A549 (cell line): ENCODE measurements at regions not wholly inside any gene's neighbourhood (a gene's known extent, or its start where the extent isn't known, plus 50 kb on each side); places are given as distances from the start of the nearest gene placed in this dataset.
A peak's percentile ranks its signal among the peaks of the same experiment; 100 is the strongest.

Source experiments
- ATAC-seq, 2 experiments: fragments of 200-7000 bp in 1 of 2; fragments of >200 bp in 1 of 2; cut with Nextera tagmentation in 1 of 2; cut with Tn5 transposase in 1 of 2; 3 replicates each; pipeline versions ENCODE4 v1.8.0 to v1.9.1; 2018 to 2020; ENCODE audit warnings: mild to moderate bottlenecking in 1 of 2, moderate library complexity in 1 of 2
- CTCF ChIA-PET: fragments of 300-600 bp; sonication (Branson Sonifier 250); formaldehyde crosslinking; extraction: SDS; loops from one replicate; lab custom pipeline; 2021; ENCODE audit warnings: antibody characterized with exemption, inconsistent platforms; lab: Yijun Ruan, JAX
- POLR2A ChIA-PET: fragments of 350-600 bp; formaldehyde crosslinking; extraction: SDS; loops from one replicate; lab custom pipeline; 2021; ENCODE audit warnings: antibody characterized with exemption, inconsistent platforms; lab: Yijun Ruan, JAX
- DNase-seq, 2 experiments: peaks; one replicate each; pipeline versions ENCODE4 v3.0.0 to v3.0.0-alpha.2; 2011 to 2016; ENCODE audit warnings: low read depth in 1 of 2, low spot score in 1 of 2
- FAIRE-seq: peaks from 2 replicates; lab custom pipeline; 2011; peaks lifted over from hg19 to GRCh38; lab: Jason Lieb, UNC
- H3K27ac ChIP-seq, 2 experiments: fragments of >200 bp; sonication (Bioruptor Twin); formaldehyde crosslinking; 3 replicates each; pipeline ENCODE4 v1.5.1; 2016 to 2017
- H3K4me1 ChIP-seq: fragments of >200 bp; sonication (Bioruptor Twin); formaldehyde crosslinking; 3 replicates; pipeline ENCODE4 v1.6.1; 2016
- H3K4me2 ChIP-seq: fragments of >200 bp; sonication (Bioruptor Twin); formaldehyde crosslinking; 3 replicates; pipeline ENCODE4 v1.6.1; 2016
- H3K4me3 ChIP-seq: fragments of >200 bp; sonication (Bioruptor Twin); formaldehyde crosslinking; 3 replicates; pipeline ENCODE4 v1.5.1; 2016
- H3K9me3 ChIP-seq: fragments of >200 bp; sonication (Bioruptor Twin); formaldehyde crosslinking; 3 replicates; pipeline ENCODE4 v1.6.1; 2016
- CHD2 ChIP-seq: fragments of 150-350 bp; IDR thresholded peaks from 2 replicates; pipeline ENCODE4 v1.6.1; 2014; ENCODE audit warnings: low read length; ENCODE audit not compliant: partially characterized antibody
- CHD4 ChIP-seq: fragments of 200-600 bp; sonication (generic); IDR thresholded peaks from 2 replicates; pipeline ENCODE4 v1.6.1; 2016; ENCODE audit warnings: antibody characterized with exemption, mild to moderate bottlenecking, borderline replicate concordance
- CTCF ChIP-seq: fragments of >200 bp; sonication (Bioruptor Twin); formaldehyde crosslinking; IDR thresholded peaks from 3 replicates; pipeline ENCODE4 v1.5.1; 2016
- E2F6 ChIP-seq: IDR thresholded peaks from 2 replicates; pipeline ENCODE4 v1.6.1; 2012; ENCODE audit warnings: low read depth, borderline replicate concordance
- ELK1 ChIP-seq: fragments of 150-350 bp; IDR thresholded peaks from 2 replicates; pipeline ENCODE4 v1.6.1; 2014; ENCODE audit warnings: low read depth, mild to moderate bottlenecking, low read length
- EP300 ChIP-seq, 2 experiments: fragments of >200 bp; sonication (Bioruptor Twin); formaldehyde crosslinking; IDR thresholded peaks; 2 replicates in 1 of 2; 3 replicates in 1 of 2; pipeline ENCODE4 v1.6.1; 2016 to 2017
- HES2 ChIP-seq: fragments of >200 bp; sonication (Bioruptor Twin); formaldehyde crosslinking; IDR thresholded peaks from 2 replicates; pipeline ENCODE4 v1.6.1; 2016
- HEYL ChIP-seq: fragments of 250-450 bp; sonication (Bioruptor Pico); IDR thresholded peaks from 2 replicates; pipeline ENCODE4 v1.8.0; 2021; ENCODE audit warnings: mild to moderate bottlenecking, moderate library complexity
- KDM5A ChIP-seq: fragments of 200-600 bp; sonication (generic); IDR thresholded peaks from 2 replicates; pipeline ENCODE4 v1.6.1; 2016; ENCODE audit warnings: antibody characterized with exemption, mild to moderate bottlenecking
- MAX ChIP-seq: IDR thresholded peaks from 2 replicates; pipeline ENCODE4 v1.6.1; 2012
- NFE2L2 ChIP-seq: fragments of 150-350 bp; conservative IDR thresholded peaks from 2 replicates; pipeline ENCODE4 v1.6.1; 2014; ENCODE audit warnings: low read length
- NR3C1 ChIP-seq: fragments of >200 bp; sonication (Bioruptor Twin); formaldehyde crosslinking; IDR thresholded peaks from 3 replicates; pipeline ENCODE4 v1.6.1; 2017
- PBX3 ChIP-seq: IDR thresholded peaks from 2 replicates; pipeline ENCODE4 v1.6.1; 2012
- RARB ChIP-seq: fragments of 250-450 bp; sonication (Bioruptor Pico); IDR thresholded peaks from 2 replicates; pipeline ENCODE4 v1.8.0; 2021; ENCODE audit warnings: mild to moderate bottlenecking, moderate library complexity
- RCOR1 ChIP-seq: fragments of 150-350 bp; IDR thresholded peaks from 2 replicates; pipeline ENCODE4 v1.6.1; 2014; ENCODE audit warnings: antibody characterized with exemption, low read length, low read depth
- REST ChIP-seq: fragments of 200-600 bp; sonication (generic); IDR thresholded peaks from 2 replicates; pipeline ENCODE4 v1.6.1; 2016; ENCODE audit warnings: antibody characterized with exemption, mild to moderate bottlenecking, moderate library complexity
- SMC3 ChIP-seq: fragments of >200 bp; sonication (Bioruptor Twin); formaldehyde crosslinking; IDR thresholded peaks from 3 replicates; pipeline ENCODE4 v1.6.1; 2018; ENCODE audit warnings: inconsistent platforms
- WGBS: methylation state at CpG from one replicate; pipeline ENCODE4 v1.1.6; 2017; ENCODE audit errors: missing lambda C conversion rate; 5-methylcytosine and 5-hydroxymethylcytosine counted together

- CTCF ChIA-PET: interaction anchor here (1.0 to 1.2 kb wide), 2 partner anchors 17 to 36 kb away, joined by 3 read pairs; no protein-coding TSS in a partner anchor
- ATAC-seq: no peak
- FAIRE-seq: no peak
- Histone ChIP-seq H3K9me3 (no peaks in the 10 kb centered on the region), H3K27ac (peak overlapping the region in 1 of 2 experiments; percentile 18; a peak in 1 of 6 replicates), H3K4me3 (no peak overlapping the region), H3K4me1 (no peaks in the 10 kb centered on the region), H3K4me2 (no peak overlapping the region)
- TF ChIP-seq REST (no peak), MAX (no peak), HES2 (no peak)
- WGBS: 86% methylated on average over 7 of the region's 7 CpGs
- DNase-seq: no peak
- POLR2A ChIA-PET: no interaction called here
Measured at GRCh38 chr3:11698326-11699082, 54.8 kb upstream of the VGLL4 start.

GRCh38 chr3:11697701-11698100, 54.0 kb upstream of the VGLL4 start:
- no peaks in the 10 kb centered on the region for H3K4me1 ChIP-seq
- H3K4me2 ChIP-seq: no peak overlapping the region
- POLR2A ChIA-PET: no interaction called here
- ATAC-seq (no peak), FAIRE-seq (no peak), DNase-seq (no peak)
- no peak overlapping the region for H3K4me3 ChIP-seq
- no peaks in the 10 kb centered on the region for H3K9me3 ChIP-seq
- no peak overlapping the region for H3K27ac ChIP-seq
- CTCF ChIA-PET: no interaction called here
- 92% methylated on average over 2 of the region's 2 CpGs for WGBS
- TF ChIP-seq CTCF (no peak), EP300 (IDR thresholded peaks at IDR 0.05) (no peak), PBX3 (no peak)

GRCh38 chr3:11696054-11696453, 52.3 kb upstream of the VGLL4 start:
- no peak overlapping the region for H3K27ac ChIP-seq
- H3K4me1 ChIP-seq: peaks cover 11% of the 10 kb centered on the region
- FAIRE-seq (no peak), DNase-seq (no peak), ATAC-seq (no peak)
- H3K4me3 ChIP-seq: no peak overlapping the region
- 87% methylated on average over 2 of the region's 2 CpGs for WGBS
- H3K9me3 ChIP-seq: no peaks in the 10 kb centered on the region
- CTCF ChIA-PET: interaction anchor here (1.0 kb wide), 1 partner anchor 403 kb away, joined by 3 read pairs; no protein-coding TSS in a partner anchor
- no peak overlapping the region for H3K4me2 ChIP-seq
- POLR2A ChIA-PET: no interaction called here
- no peak for TF ChIP-seq NR3C1
- no peak for TF ChIP-seq RARB
- no peak for TF ChIP-seq RCOR1
- TF ChIP-seq SMC3: no peak
- TF ChIP-seq CHD2: no peak
- no peak for TF ChIP-seq E2F6
- TF ChIP-seq REST: no peak
- no peak for TF ChIP-seq ELK1
- TF ChIP-seq HEYL: no peak
- TF ChIP-seq PBX3: no peak
- no peak for TF ChIP-seq KDM5A
- TF ChIP-seq NFE2L2: no peak
- TF ChIP-seq CHD4: no peak
